Heart left ventricle (tissue), 13 donors: ENCODE measurements at regions not wholly inside any gene's neighbourhood (a gene's known extent, or its start where the extent isn't known, plus 50 kb on each side); places are given as distances from the start of the nearest gene placed in this dataset.
"Not testable (repeated sequence)": the region's sequence is repeated elsewhere in the genome, so short reads cannot be mapped to it uniquely, and the experiment has no call there.

Experiments used
- POLR2A ChIP-seq, 2 donors: fragments of 450-650 bp; IDR thresholded peaks; one replicate each; pipeline ENCODE4 v1.6.1; 2017; ENCODE audit warnings: antibody characterized with exemption in 2 of 2, mild to moderate bottlenecking in 2 of 2, moderate library complexity in 2 of 2
- TF ChIP-seq, protein P1 (sequence below), 12 donors: fragments of 200-600 bp; sonication (generic) in 4 of 12; IDR thresholded peaks; one replicate each; pipeline versions ENCODE4 v1.5.0 to v1.8.0; 2018 to 2022; ENCODE audit warnings: antibody characterized with exemption in 12 of 12, mild to moderate bottlenecking in 5 of 12
- donor health status: ischemic (EF 13 %, LVEDD 7.1; RV severe dilation, severe dysfunction).
- donor health status: DM: no; HTN: yes; CAD: no.
- donor health status: DM: no; HTN: no; CAD: no.
- donor health status: ischemic (EF 25% LVEDD 6.9; RV normal size, moderate dysfunction).
- donor health status: ischemic (EF 25% LVEDD 5.7; RV mildly dilated, moderate dysfunction).
- donor health status: ischemic (EF 35%, LVEDD 5.7; RV mildly dilated, moderate dysfunction).
- donor health status: nonischemic (EF 11% LVEDD 7.7; RV severe dilation, severe dysfunction).
- donor health status: DM: yes; HTN: yes; CAD: no.
- donor health status: PGD.
- donor health status: ischemic (EF 29% LVEDD 5.4; RV normal size, mild dysfunction).
- donor health status: nonischemic (EF 23%, LVEDD 6.1; RV moderate dilation, normal function).

DNA sequence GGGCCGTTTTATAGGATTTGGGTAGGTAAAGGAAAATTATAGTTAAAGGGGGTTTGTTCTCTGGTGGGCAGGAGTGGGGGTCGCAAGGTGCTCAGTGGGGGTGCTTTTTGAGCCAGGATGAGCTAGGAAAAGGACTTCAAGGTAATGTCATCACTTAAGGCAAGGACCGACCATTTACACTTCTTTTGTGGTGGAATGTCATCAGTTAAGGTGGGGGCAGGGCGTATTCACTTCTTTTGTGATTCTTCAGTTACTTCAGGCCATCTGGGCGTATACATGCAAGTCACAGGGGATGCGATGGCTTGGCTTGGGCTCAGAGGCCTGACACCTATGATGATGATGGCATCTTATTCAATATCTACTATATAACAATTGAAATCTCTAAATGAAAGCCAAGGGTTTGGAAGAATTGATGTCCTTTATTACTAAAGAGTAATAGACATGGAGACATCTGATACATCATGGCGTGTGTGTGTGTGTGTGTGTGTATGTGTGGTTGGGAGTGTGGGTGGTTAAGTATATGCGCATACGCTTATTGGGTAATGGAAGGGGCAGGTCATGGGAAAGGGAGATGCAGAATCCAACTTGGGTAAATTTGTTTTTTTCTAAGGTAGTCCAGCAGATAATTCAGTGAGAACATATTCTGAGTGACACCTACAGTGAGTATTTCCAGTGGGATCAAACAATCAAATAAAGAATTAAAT lies 236.9 kb upstream of the DUSP10 start:
- TF ChIP-seq, protein P1, sequence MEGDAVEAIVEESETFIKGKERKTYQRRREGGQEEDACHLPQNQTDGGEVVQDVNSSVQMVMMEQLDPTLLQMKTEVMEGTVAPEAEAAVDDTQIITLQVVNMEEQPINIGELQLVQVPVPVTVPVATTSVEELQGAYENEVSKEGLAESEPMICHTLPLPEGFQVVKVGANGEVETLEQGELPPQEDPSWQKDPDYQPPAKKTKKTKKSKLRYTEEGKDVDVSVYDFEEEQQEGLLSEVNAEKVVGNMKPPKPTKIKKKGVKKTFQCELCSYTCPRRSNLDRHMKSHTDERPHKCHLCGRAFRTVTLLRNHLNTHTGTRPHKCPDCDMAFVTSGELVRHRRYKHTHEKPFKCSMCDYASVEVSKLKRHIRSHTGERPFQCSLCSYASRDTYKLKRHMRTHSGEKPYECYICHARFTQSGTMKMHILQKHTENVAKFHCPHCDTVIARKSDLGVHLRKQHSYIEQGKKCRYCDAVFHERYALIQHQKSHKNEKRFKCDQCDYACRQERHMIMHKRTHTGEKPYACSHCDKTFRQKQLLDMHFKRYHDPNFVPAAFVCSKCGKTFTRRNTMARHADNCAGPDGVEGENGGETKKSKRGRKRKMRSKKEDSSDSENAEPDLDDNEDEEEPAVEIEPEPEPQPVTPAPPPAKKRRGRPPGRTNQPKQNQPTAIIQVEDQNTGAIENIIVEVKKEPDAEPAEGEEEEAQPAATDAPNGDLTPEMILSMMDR (IDR thresholded peaks at IDR 0.05) = not testable (repeated sequence)
- not testable (repeated sequence) for TF ChIP-seq POLR2A (IDR thresholded peaks at IDR 0.05)
